Karpas-422 (cell line): ENCODE measurements at regions not wholly inside any gene's neighbourhood (a gene's known extent, or its start where the extent isn't known, plus 50 kb on each side); places are given as distances from the start of the nearest gene placed in this dataset.

Experiments
- DNase-seq: peaks from one replicate; pipeline ENCODE4 v3.0.0-alpha.2; 2015
- H2AFZ ChIP-seq: fragments of 200-600 bp; sonication (generic); 2 replicates; pipeline ENCODE4 v1.6.1; 2014; ENCODE audit warnings: antibody characterized with exemption, low read length, mixed read lengths
- H3K27ac ChIP-seq: fragments of 200-600 bp; sonication (generic); 2 replicates; pipeline ENCODE4 v1.5.1; 2014; ENCODE audit warnings: mild to moderate bottlenecking, low read length, moderate library complexity
- H3K27me3 ChIP-seq: fragments of 200-600 bp; sonication (generic); 2 replicates; pipeline ENCODE4 v1.6.1; 2014; ENCODE audit warnings: low read length, mixed read lengths
- H3K36me3 ChIP-seq: fragments of 200-600 bp; sonication (generic); 2 replicates; pipeline ENCODE4 v1.6.1; 2014; ENCODE audit warnings: low read length, mixed read lengths; ENCODE audit not compliant: insufficient read depth
- H3K4me1 ChIP-seq: fragments of 200-600 bp; sonication (generic); 2 replicates; pipeline ENCODE4 v1.6.1; 2014; ENCODE audit warnings: mild to moderate bottlenecking, low read length, mixed read lengths
- H3K4me2 ChIP-seq: fragments of 200-600 bp; sonication (generic); 2 replicates; pipeline ENCODE4 v1.6.1; 2014; ENCODE audit warnings: low read length, low read depth, mild to moderate bottlenecking; ENCODE audit not compliant: poor library complexity, severe bottlenecking
- H3K4me3 ChIP-seq: fragments of 200-600 bp; sonication (generic); 2 replicates; pipeline ENCODE4 v1.5.1; 2014; ENCODE audit warnings: mild to moderate bottlenecking, antibody characterized with exemption, low read length, mixed read lengths
- H3K79me2 ChIP-seq: fragments of 200-600 bp; sonication (generic); 2 replicates; pipeline ENCODE4 v1.6.1; 2014; ENCODE audit warnings: mild to moderate bottlenecking, low read length, mixed read lengths
- H3K9ac ChIP-seq: fragments of 200-600 bp; sonication (generic); 2 replicates; pipeline ENCODE4 v1.6.0; 2014; ENCODE audit warnings: low read length
- H3K9me2 ChIP-seq: fragments of 200-600 bp; sonication (generic), shearing (Covaris generic); replicated peaks from 2 replicates; pipeline ENCODE4 v1.6.0; 2014; ENCODE audit warnings: mild to moderate bottlenecking, low read length, moderate library complexity; ENCODE audit not compliant: insufficient read depth
- H3K9me3 ChIP-seq: fragments of 300-700, 200-600 bp; sonication (generic); 2 replicates; pipeline ENCODE4 v1.6.1; 2014; ENCODE audit warnings: low read length, mixed read lengths
- H4K20me1 ChIP-seq: fragments of 200-600 bp; sonication (generic); 2 replicates; pipeline ENCODE4 v1.6.1; 2014; ENCODE audit warnings: mild to moderate bottlenecking, antibody characterized with exemption, low read length, low read depth; ENCODE audit not compliant: insufficient read depth

- DNase-seq, result no peak
- Histone ChIP-seq H3K9me3 (no peaks in the 10 kb centered on the region), H3K4me1 (no peaks in the 10 kb centered on the region), H4K20me1 (no peaks in the 10 kb centered on the region), H3K4me2 (no peak overlapping the region), H3K9ac (no peak overlapping the region), H3K36me3 (no peaks in the 10 kb centered on the region), H3K27me3 (no peaks in the 10 kb centered on the region), H3K79me2 (no peaks in the 10 kb centered on the region), H3K9me2 (no peaks in the 10 kb centered on the region), H3K4me3 (no peak overlapping the region), H3K27ac (no peak overlapping the region), H2AFZ (no peak overlapping the region)
Measured at GRCh38 chr4:157992948-157993839, 179.6 kb downstream of the GASK1B start.

GRCh38 chr4:157992038-157992705 is 180.7 kb downstream of the GASK1B start:
- Histone ChIP-seq H3K79me2 (no peaks in the 10 kb centered on the region), H3K9me3 (no peaks in the 10 kb centered on the region), H3K9ac (no peak overlapping the region), H3K36me3 (no peaks in the 10 kb centered on the region), H4K20me1 (no peaks in the 10 kb centered on the region), H3K4me1 (no peaks in the 10 kb centered on the region), H3K9me2 (no peaks in the 10 kb centered on the region), H3K27ac (no peak overlapping the region), H3K4me2 (no peak overlapping the region), H2AFZ (no peak overlapping the region), H3K4me3 (no peak overlapping the region), H3K27me3 (no peaks in the 10 kb centered on the region)
- DNase-seq, result peak; percentile 91

GRCh38 chr4:157988641-157989040 is 184.2 kb downstream of the GASK1B start:
- Histone ChIP-seq H2AFZ (no peak overlapping the region), H3K9me3 (no peaks in the 10 kb centered on the region), H3K9me2 (no peaks in the 10 kb centered on the region), H3K4me3 (no peak overlapping the region), H3K4me2 (no peak overlapping the region), H3K36me3 (no peaks in the 10 kb centered on the region), H3K79me2 (no peaks in the 10 kb centered on the region), H3K4me1 (no peaks in the 10 kb centered on the region), H3K27me3 (no peaks in the 10 kb centered on the region), H4K20me1 (no peaks in the 10 kb centered on the region), H3K27ac (no peak overlapping the region), H3K9ac (no peak overlapping the region)
- DNase-seq, result no peak

GRCh38 chr4:157984285-157984911 is 188.4 kb downstream of the GASK1B start:
- Histone ChIP-seq H3K9ac (no peak overlapping the region), H3K79me2 (no peaks in the 10 kb centered on the region), H3K36me3 (no peaks in the 10 kb centered on the region), H3K27ac (no peak overlapping the region), H3K27me3 (no peaks in the 10 kb centered on the region), H3K9me2 (no peaks in the 10 kb centered on the region), H3K9me3 (no peaks in the 10 kb centered on the region), H3K4me3 (no peak overlapping the region), H3K4me1 (no peaks in the 10 kb centered on the region), H3K4me2 (no peak overlapping the region), H2AFZ (no peak overlapping the region), H4K20me1 (no peaks in the 10 kb centered on the region)
- DNase-seq, result no peak

- Histone ChIP-seq H3K4me1 (no peaks in the 10 kb centered on the region), H4K20me1 (no peaks in the 10 kb centered on the region), H3K79me2 (no peaks in the 10 kb centered on the region), H3K9me3 (no peaks in the 10 kb centered on the region), H3K9ac (no peak overlapping the region), H3K36me3 (no peaks in the 10 kb centered on the region), H3K4me3 (no peak overlapping the region), H3K4me2 (no peak overlapping the region), H3K9me2 (no peaks in the 10 kb centered on the region), H3K27me3 (no peaks in the 10 kb centered on the region), H2AFZ (no peak overlapping the region), H3K27ac (no peak overlapping the region)
- DNase-seq, result no peak
Measured at GRCh38 chr4:157983300-157983699, 189.5 kb downstream of the GASK1B start.

GRCh38 chr4:157980158-157980557 is 192.7 kb downstream of the GASK1B start:
- DNase-seq, result no peak
- Histone ChIP-seq H3K4me1 (no peaks in the 10 kb centered on the region), H3K27ac (no peak overlapping the region), H3K9me2 (no peaks in the 10 kb centered on the region), H3K79me2 (no peaks in the 10 kb centered on the region), H4K20me1 (no peaks in the 10 kb centered on the region), H3K4me3 (no peak overlapping the region), H3K4me2 (no peak overlapping the region), H3K36me3 (no peaks in the 10 kb centered on the region), H3K9me3 (no peaks in the 10 kb centered on the region), H2AFZ (no peak overlapping the region), H3K27me3 (no peaks in the 10 kb centered on the region), H3K9ac (no peak overlapping the region)

- Histone ChIP-seq H3K9me2 (no peaks in the 10 kb centered on the region), H3K4me1 (no peaks in the 10 kb centered on the region), H3K27ac (no peak overlapping the region), H4K20me1 (no peaks in the 10 kb centered on the region), H3K9me3 (no peaks in the 10 kb centered on the region), H3K9ac (no peak overlapping the region), H3K27me3 (no peaks in the 10 kb centered on the region), H2AFZ (no peak overlapping the region), H3K79me2 (no peaks in the 10 kb centered on the region), H3K4me3 (no peak overlapping the region), H3K36me3 (no peaks in the 10 kb centered on the region), H3K4me2 (no peak overlapping the region)
- peak; percentile 89 for DNase-seq
Measured at GRCh38 chr4:157978680-157979361, 194.0 kb downstream of the GASK1B start.

- Histone ChIP-seq H3K27ac (no peak overlapping the region), H3K27me3 (no peaks in the 10 kb centered on the region), H4K20me1 (no peaks in the 10 kb centered on the region), H3K4me2 (no peak overlapping the region), H3K4me1 (no peaks in the 10 kb centered on the region), H3K9me3 (no peaks in the 10 kb centered on the region), H3K9me2 (no peaks in the 10 kb centered on the region), H2AFZ (no peak overlapping the region), H3K36me3 (no peaks in the 10 kb centered on the region), H3K79me2 (no peaks in the 10 kb centered on the region), H3K4me3 (no peak overlapping the region), H3K9ac (no peak overlapping the region)
- no peak for DNase-seq
Measured at GRCh38 chr4:157977086-157977485, 195.7 kb downstream of the GASK1B start.
